Panc1 (cell line): ENCODE measurements at regions not wholly inside any gene's neighbourhood (a gene's known extent, or its start where the extent isn't known, plus 50 kb on each side); places are given as distances from the start of the nearest gene placed in this dataset.

Experiments
- ATAC-seq: fragments of 200-7000 bp; cut with Tn5 transposase; 2 replicates; pipeline ENCODE4 v1.9.1; 2020; ENCODE audit warnings: mild to moderate bottlenecking, moderate library complexity
- BruUV-seq: library from RNA; stranded (reverse); fragments of 400-500 nt; replicated peaks from 2 replicates; lab custom pipeline; 2021; lab: Mats Ljungman, UMichigan
- CTCF ChIA-PET: fragments of 300-600 bp; sonication (Branson Sonifier 250); formaldehyde crosslinking; loops from one replicate; lab custom pipeline; 2022; ENCODE audit warnings: antibody characterized with exemption; lab: Charles Lee
- POLR2A ChIA-PET: fragments of 300-600 bp; sonication (Branson Sonifier 250); formaldehyde crosslinking; loops from one replicate; lab custom pipeline; 2022; ENCODE audit warnings: antibody characterized with exemption; lab: Charles Lee
- DNase-seq: peaks from one replicate; pipeline ENCODE4 v3.0.0-alpha.2; 2010; ENCODE audit warnings: low read depth, low spot score
- H3K27ac ChIP-seq: 2 replicates; pipeline ENCODE4 v1.5.1; 2011; ENCODE audit warnings: mild to moderate bottlenecking, low read length, inconsistent platforms
- H3K27me3 ChIP-seq: fragments of 200-500 bp; sonication (Bioruptor generic); 2 replicates; pipeline ENCODE4 v1.6.0; 2014; ENCODE audit warnings: low read length, inconsistent platforms; ENCODE audit not compliant: control insufficient read depth, insufficient read depth
- H3K36me3 ChIP-seq: fragments of 200-500 bp; sonication (Bioruptor generic); 2 replicates; pipeline ENCODE4 v1.5.1; 2014; ENCODE audit warnings: inconsistent platforms, mild to moderate bottlenecking, low read length, moderate library complexity; ENCODE audit not compliant: control insufficient read depth, insufficient read depth
- H3K4me1 ChIP-seq: 2 replicates; pipeline ENCODE4 v1.5.1; 2011; ENCODE audit warnings: inconsistent platforms, mild to moderate bottlenecking, low read length, moderate library complexity; ENCODE audit not compliant: control insufficient read depth, insufficient read depth
- H3K4me3 ChIP-seq, 2 experiments: 2 replicates each; pipeline ENCODE4 v1.5.1; 2011 to 2012; ENCODE audit warnings: low read depth in 2 of 2, low read length in 2 of 2, mild to moderate bottlenecking in 2 of 2, inconsistent platforms in 1 of 2, moderate library complexity in 1 of 2
- H3K9me3 ChIP-seq: fragments of 200-500 bp; sonication (Bioruptor generic); 2 replicates; pipeline ENCODE4 v1.5.1; 2014; ENCODE audit warnings: low read depth, mild to moderate bottlenecking, inconsistent platforms, low read length, moderate library complexity; ENCODE audit not compliant: control insufficient read depth, insufficient read depth
- POLR2AphosphoS5 ChIP-seq: IDR thresholded peaks from 2 replicates; pipeline ENCODE4 v1.6.1; 2012; ENCODE audit warnings: mild to moderate bottlenecking, low read depth, low read length, moderate library complexity
- SIN3A ChIP-seq: IDR thresholded peaks from 2 replicates; pipeline ENCODE4 v1.6.1; 2012; ENCODE audit warnings: low read depth, mild to moderate bottlenecking, low read length, moderate library complexity, borderline replicate concordance; ENCODE audit not compliant: insufficient read depth
- TCF7L2 ChIP-seq: IDR thresholded peaks from 2 replicates; pipeline ENCODE4 v1.6.1; 2011; ENCODE audit warnings: mild to moderate bottlenecking, low read depth, low read length, inconsistent platforms
- in situ Hi-C: cut with HindIII; loops from 2 replicates; pipeline ENCODE4 v1.10.0; 2016; ENCODE audit warnings: low sequenced_read_pairs, low pct_unique_long_range_greater_than_20kb
- intact Hi-C: fragments of 100-400 bp; cut with micrococcal nuclease; formaldehyde crosslinking; loops from one replicate; pipeline ENCODE4 v1.10.0; 2022; ENCODE audit not compliant: unreplicated experiment
- TF ChIP-seq, protein P1 (sequence below): fragments of 450-650 bp; IDR thresholded peaks from 2 replicates; pipeline ENCODE4 v1.5.1; 2017; ENCODE audit warnings: mild to moderate bottlenecking
- TF ChIP-seq, protein P2 (sequence below), 2 experiments: IDR thresholded peaks; 2 replicates each; pipeline ENCODE4 v1.6.1; 2011 to 2012; ENCODE audit warnings: low read depth in 2 of 2, control low read depth in 1 of 2, low read length in 1 of 2, mild to moderate bottlenecking in 1 of 2, moderate library complexity in 1 of 2; ENCODE audit not compliant: insufficient read depth in 1 of 2

DNA sequence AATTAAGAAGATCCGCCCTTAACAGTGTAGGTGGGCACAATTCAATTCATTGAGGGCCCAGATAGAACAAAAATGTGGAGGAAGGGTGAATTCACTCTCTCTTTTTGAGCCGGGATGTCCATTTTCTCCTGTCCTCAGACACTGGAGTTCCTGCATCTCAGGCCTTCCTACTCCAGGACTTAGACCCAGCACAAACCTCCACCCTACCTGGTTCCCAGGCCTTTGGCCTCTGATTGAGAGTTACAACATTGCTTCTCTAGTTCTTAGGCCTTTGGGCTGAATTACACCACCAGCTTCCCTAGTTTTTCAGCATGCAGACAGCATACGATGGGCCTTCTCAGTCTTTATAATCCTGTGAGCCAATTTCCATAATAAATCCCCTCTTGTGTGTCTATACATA lies 87.8 kb upstream of the TMEM17 start:
- Histone ChIP-seq H3K4me3 (no peak overlapping the region), H3K27me3 (no peaks in the 10 kb centered on the region), H3K9me3 (no peaks in the 10 kb centered on the region), H3K27ac (no peak overlapping the region), H3K36me3 (no peaks in the 10 kb centered on the region), H3K4me1 (no peaks in the 10 kb centered on the region)
- DNase-seq = no peak
- TF ChIP-seq, protein P1, sequence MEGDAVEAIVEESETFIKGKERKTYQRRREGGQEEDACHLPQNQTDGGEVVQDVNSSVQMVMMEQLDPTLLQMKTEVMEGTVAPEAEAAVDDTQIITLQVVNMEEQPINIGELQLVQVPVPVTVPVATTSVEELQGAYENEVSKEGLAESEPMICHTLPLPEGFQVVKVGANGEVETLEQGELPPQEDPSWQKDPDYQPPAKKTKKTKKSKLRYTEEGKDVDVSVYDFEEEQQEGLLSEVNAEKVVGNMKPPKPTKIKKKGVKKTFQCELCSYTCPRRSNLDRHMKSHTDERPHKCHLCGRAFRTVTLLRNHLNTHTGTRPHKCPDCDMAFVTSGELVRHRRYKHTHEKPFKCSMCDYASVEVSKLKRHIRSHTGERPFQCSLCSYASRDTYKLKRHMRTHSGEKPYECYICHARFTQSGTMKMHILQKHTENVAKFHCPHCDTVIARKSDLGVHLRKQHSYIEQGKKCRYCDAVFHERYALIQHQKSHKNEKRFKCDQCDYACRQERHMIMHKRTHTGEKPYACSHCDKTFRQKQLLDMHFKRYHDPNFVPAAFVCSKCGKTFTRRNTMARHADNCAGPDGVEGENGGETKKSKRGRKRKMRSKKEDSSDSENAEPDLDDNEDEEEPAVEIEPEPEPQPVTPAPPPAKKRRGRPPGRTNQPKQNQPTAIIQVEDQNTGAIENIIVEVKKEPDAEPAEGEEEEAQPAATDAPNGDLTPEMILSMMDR = no peak
- TF ChIP-seq TCF7L2 = no peak
- TF ChIP-seq, protein P2, sequence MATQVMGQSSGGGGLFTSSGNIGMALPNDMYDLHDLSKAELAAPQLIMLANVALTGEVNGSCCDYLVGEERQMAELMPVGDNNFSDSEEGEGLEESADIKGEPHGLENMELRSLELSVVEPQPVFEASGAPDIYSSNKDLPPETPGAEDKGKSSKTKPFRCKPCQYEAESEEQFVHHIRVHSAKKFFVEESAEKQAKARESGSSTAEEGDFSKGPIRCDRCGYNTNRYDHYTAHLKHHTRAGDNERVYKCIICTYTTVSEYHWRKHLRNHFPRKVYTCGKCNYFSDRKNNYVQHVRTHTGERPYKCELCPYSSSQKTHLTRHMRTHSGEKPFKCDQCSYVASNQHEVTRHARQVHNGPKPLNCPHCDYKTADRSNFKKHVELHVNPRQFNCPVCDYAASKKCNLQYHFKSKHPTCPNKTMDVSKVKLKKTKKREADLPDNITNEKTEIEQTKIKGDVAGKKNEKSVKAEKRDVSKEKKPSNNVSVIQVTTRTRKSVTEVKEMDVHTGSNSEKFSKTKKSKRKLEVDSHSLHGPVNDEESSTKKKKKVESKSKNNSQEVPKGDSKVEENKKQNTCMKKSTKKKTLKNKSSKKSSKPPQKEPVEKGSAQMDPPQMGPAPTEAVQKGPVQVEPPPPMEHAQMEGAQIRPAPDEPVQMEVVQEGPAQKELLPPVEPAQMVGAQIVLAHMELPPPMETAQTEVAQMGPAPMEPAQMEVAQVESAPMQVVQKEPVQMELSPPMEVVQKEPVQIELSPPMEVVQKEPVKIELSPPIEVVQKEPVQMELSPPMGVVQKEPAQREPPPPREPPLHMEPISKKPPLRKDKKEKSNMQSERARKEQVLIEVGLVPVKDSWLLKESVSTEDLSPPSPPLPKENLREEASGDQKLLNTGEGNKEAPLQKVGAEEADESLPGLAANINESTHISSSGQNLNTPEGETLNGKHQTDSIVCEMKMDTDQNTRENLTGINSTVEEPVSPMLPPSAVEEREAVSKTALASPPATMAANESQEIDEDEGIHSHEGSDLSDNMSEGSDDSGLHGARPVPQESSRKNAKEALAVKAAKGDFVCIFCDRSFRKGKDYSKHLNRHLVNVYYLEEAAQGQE (IDR thresholded peaks at IDR 0.05; ENCODE audit: insufficient read depth in 1 of 2, low read depth in 2 of 2, low read length in 1 of 2) = no peak
- ATAC-seq = no peak
- no TSS peak for BruUV-seq
- ChIA-PET CTCF (no interaction called here), POLR2A (no interaction called here)
- in situ Hi-C loops (no loop called here), intact Hi-C loops (no loop called here)

DNA sequence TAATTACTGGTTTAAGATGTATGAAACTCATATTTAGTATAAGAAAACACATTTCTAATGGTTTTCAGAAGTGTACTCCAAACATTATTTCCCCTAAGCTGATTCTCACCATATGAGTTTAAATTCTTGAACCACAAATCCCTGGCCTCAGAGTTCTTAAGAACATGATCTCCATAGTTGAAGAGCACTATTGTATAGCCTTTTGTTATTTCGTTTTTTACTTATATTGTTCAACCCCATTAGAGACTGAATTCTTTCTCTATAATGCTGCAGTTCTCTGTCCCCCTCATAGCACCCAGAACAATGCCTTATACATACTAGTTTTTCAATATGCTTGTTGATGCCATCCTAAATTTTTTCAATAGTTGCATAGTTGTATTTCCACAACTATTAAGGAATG lies 85.5 kb upstream of the TMEM17 start:
- Histone ChIP-seq H3K36me3 (no peaks in the 10 kb centered on the region), H3K9me3 (no peaks in the 10 kb centered on the region), H3K27ac (no peak overlapping the region), H3K4me1 (no peaks in the 10 kb centered on the region), H3K27me3 (no peaks in the 10 kb centered on the region), H3K4me3 (no peak overlapping the region)
- no peak for DNase-seq
- ChIA-PET CTCF (no interaction called here), POLR2A (no interaction called here)
- intact Hi-C loops (no loop called here), in situ Hi-C loops (no loop called here)
- no TSS peak for BruUV-seq
- TF ChIP-seq, protein P1 = no peak
- no peak for TF ChIP-seq POLR2AphosphoS5
- no peak for TF ChIP-seq SIN3A
- TF ChIP-seq, protein P2 (IDR thresholded peaks at IDR 0.05; ENCODE audit: insufficient read depth in 1 of 2, low read depth in 2 of 2, low read length in 1 of 2) = no peak
- TF ChIP-seq TCF7L2 = no peak
- no peak for ATAC-seq
